Smooth muscle cell (in vitro differentiated cells): ENCODE measurements at regions not wholly inside any gene's neighbourhood (a gene's known extent, or its start where the extent isn't known, plus 50 kb on each side); places are given as distances from the start of the nearest gene placed in this dataset.

Source experiments
- DNase-seq: peaks from one replicate; lab custom pipeline; 2025; ENCODE audit not compliant: unreplicated experiment; lab: John Stamatoyannopoulos, UW
- H2AFZ ChIP-seq: fragments of 200-600 bp; sonication (generic); 2 replicates; pipeline ENCODE4 v1.6.0; 2016; ENCODE audit warnings: antibody characterized with exemption, low read depth, mild to moderate bottlenecking
- H3F3A ChIP-seq: fragments of 200-600 bp; sonication (generic); 2 replicates; pipeline ENCODE4 v1.6.0; 2017; ENCODE audit warnings: antibody characterized with exemption, low read depth
- H3K27ac ChIP-seq: fragments of 200-600 bp; sonication (generic); 2 replicates; pipeline ENCODE4 v1.5.1; 2016; ENCODE audit warnings: low read depth, mild to moderate bottlenecking
- H3K27me3 ChIP-seq: fragments of 200-600 bp; sonication (generic); 2 replicates; pipeline ENCODE4 v1.6.1; 2016; ENCODE audit warnings: low read depth, mild to moderate bottlenecking
- H3K36me3 ChIP-seq: fragments of 200-600 bp; sonication (generic); 2 replicates; pipeline ENCODE4 v1.5.1; 2016; ENCODE audit warnings: low read depth
- H3K4me1 ChIP-seq: fragments of 200-600 bp; sonication (generic); 2 replicates; pipeline ENCODE4 v1.5.1; 2016; ENCODE audit warnings: low read depth
- H3K4me2 ChIP-seq: fragments of 200-600 bp; sonication (generic); 2 replicates; pipeline ENCODE4 v1.6.0; 2016; ENCODE audit warnings: mild to moderate bottlenecking
- H3K4me3 ChIP-seq: fragments of 200-600 bp; sonication (generic); 2 replicates; pipeline ENCODE4 v1.5.1; 2016; ENCODE audit warnings: mild to moderate bottlenecking
- H3K79me2 ChIP-seq: fragments of 200-600 bp; sonication (generic); 2 replicates; pipeline ENCODE4 v1.6.0; 2016; ENCODE audit warnings: low read depth, mild to moderate bottlenecking
- H3K9ac ChIP-seq: fragments of 200-600 bp; sonication (generic); 2 replicates; pipeline ENCODE4 v1.6.0; 2016; ENCODE audit warnings: low read depth
- H3K9me3 ChIP-seq: fragments of 200-600 bp; sonication (generic); replicated peaks from 2 replicates; pipeline ENCODE4 v1.5.1; 2016; ENCODE audit warnings: low read depth
- H4K20me1 ChIP-seq: fragments of 200-600 bp; sonication (generic); 2 replicates; pipeline ENCODE4 v1.6.0; 2016; ENCODE audit warnings: low read depth
- WGBS: methylation state at CpG from one replicate; pipeline ENCODE4 v1.1.7; 2016; ENCODE audit warnings: low lambda C conversion rate; 5-methylcytosine and 5-hydroxymethylcytosine counted together
- TF ChIP-seq, protein P1 (sequence below): fragments of 200-600 bp; sonication (generic); IDR thresholded peaks from 2 replicates; pipeline ENCODE4 v1.5.1; 2017; ENCODE audit warnings: borderline replicate concordance, mild to moderate bottlenecking, antibody characterized with exemption; ENCODE audit not compliant: insufficient read depth, poor library complexity, severe bottlenecking

DNA sequence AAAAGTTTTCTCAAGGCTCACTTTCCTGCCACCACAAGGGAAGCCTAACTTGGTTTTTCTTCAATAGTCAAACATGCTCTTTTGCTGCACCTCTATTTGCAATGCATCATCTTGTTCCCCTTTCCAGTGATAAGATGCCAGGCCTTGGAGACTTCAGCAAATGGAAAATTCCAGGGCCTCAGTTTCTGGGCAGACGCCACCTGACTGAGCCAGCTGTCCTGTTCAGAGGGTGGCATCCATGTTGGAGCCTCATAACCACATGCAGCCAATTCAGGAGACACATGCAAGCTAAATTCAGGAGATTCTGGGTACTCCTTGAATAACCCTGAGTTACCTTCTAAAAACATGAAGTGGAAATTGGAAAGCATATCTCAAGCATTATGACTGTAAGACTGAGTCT, 51.8 kb upstream of the ADRA1D start:
- Histone ChIP-seq H3K4me1 (no peaks in the 10 kb centered on the region), H3F3A (no peaks in the 10 kb centered on the region), H3K27me3 (peaks cover 11% of the 10 kb centered on the region), H3K4me2 (no peak overlapping the region), H2AFZ (no peak overlapping the region), H3K9ac (no peak overlapping the region), H3K36me3 (no peaks in the 10 kb centered on the region), H3K9me3 (no peaks in the 10 kb centered on the region), H3K79me2 (no peaks in the 10 kb centered on the region), H3K27ac (no peak overlapping the region), H3K4me3 (no peak overlapping the region), H4K20me1 (no peaks in the 10 kb centered on the region)
- 89% methylated on average over 1 of the region's 1 CpG for WGBS
- DNase-seq = no peak
- TF ChIP-seq, protein P1, sequence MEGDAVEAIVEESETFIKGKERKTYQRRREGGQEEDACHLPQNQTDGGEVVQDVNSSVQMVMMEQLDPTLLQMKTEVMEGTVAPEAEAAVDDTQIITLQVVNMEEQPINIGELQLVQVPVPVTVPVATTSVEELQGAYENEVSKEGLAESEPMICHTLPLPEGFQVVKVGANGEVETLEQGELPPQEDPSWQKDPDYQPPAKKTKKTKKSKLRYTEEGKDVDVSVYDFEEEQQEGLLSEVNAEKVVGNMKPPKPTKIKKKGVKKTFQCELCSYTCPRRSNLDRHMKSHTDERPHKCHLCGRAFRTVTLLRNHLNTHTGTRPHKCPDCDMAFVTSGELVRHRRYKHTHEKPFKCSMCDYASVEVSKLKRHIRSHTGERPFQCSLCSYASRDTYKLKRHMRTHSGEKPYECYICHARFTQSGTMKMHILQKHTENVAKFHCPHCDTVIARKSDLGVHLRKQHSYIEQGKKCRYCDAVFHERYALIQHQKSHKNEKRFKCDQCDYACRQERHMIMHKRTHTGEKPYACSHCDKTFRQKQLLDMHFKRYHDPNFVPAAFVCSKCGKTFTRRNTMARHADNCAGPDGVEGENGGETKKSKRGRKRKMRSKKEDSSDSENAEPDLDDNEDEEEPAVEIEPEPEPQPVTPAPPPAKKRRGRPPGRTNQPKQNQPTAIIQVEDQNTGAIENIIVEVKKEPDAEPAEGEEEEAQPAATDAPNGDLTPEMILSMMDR = no peak

DNA sequence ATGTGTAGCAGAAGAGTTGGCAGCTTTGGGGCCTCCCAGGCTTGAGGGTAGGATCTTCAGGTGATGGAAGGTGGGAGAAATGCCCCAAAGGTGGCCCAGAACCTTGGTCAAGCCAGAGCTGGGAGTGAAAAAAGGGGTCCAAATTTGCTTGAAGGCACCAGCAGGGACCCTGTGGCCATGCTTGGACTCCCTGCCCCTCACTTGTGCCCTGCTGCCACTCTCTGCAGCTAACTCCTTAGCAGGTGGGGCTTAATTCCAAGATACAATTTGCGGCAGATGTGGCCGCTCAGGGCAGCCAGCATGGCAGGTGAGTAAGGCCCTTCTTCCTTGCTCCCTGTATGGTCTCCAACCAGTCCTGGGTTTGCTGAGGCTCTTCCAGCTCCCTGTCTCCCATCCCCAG, 51.3 kb upstream of the ADRA1D start:
- no peak overlapping the region for H3K27ac ChIP-seq
- no peaks in the 10 kb centered on the region for H3K36me3 ChIP-seq
- TF ChIP-seq, protein P1 = no peak
- H2AFZ ChIP-seq = no peak overlapping the region
- no peaks in the 10 kb centered on the region for H3K4me1 ChIP-seq
- no peaks in the 10 kb centered on the region for H4K20me1 ChIP-seq
- H3K9ac ChIP-seq = no peak overlapping the region
- H3K4me2 ChIP-seq = no peak overlapping the region
- peaks cover 11% of the 10 kb centered on the region for H3K27me3 ChIP-seq
- WGBS = 100% methylated on average over 2 of the region's 2 CpGs
- no peaks in the 10 kb centered on the region for H3F3A ChIP-seq
- no peak for DNase-seq
- no peak overlapping the region for H3K4me3 ChIP-seq
- H3K9me3 ChIP-seq = no peaks in the 10 kb centered on the region
- no peaks in the 10 kb centered on the region for H3K79me2 ChIP-seq

DNA sequence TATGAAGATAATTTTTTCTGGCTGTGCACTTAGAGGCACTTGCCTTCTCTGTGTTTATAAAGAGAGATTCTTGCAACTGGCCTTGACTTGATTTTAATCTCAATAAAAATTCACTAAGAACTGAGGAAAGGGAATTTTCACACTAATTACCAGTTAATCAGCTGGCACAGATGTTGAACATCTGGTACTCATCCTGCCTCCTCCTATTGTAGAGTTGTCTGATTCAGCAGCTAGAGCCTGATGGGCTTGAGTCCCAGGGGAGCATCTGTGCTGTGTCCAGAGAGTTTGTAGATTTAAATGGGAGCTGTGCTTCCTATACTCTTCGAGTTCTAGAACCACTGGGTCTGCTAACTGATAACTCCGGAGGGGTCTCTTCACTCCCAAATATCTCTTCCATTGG, 50.7 kb upstream of the ADRA1D start:
- no peak for DNase-seq
- Histone ChIP-seq H2AFZ (no peak overlapping the region), H3K27me3 (peaks cover 11% of the 10 kb centered on the region), H3K4me1 (no peaks in the 10 kb centered on the region), H3K79me2 (no peaks in the 10 kb centered on the region), H4K20me1 (no peaks in the 10 kb centered on the region), H3K4me2 (no peak overlapping the region), H3K27ac (no peak overlapping the region), H3F3A (no peaks in the 10 kb centered on the region), H3K9me3 (no peaks in the 10 kb centered on the region), H3K36me3 (no peaks in the 10 kb centered on the region), H3K4me3 (no peak overlapping the region), H3K9ac (no peak overlapping the region)
- TF ChIP-seq, protein P1 = no peak
- WGBS = 87% methylated on average over 2 of the region's 2 CpGs

DNA sequence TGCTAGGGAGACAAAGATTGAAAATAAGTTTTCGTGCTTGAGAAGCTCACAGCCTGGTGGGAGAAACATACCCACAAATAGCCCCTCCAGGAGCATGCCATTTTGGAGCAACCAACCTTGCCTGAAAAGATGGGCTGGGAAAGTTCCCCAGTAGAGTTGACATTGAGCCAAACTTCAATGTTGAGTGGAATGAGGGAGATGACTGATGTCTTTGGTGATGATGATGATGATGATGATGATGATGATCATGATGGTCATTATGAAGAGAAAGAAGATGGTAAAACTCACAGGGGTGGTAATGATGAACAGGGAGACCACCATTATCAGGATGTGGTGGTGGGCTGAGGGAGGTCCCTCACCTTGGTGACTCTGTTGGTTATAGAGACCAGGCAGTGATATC, 50.1 kb upstream of the ADRA1D start:
- H3K9me3 ChIP-seq = no peaks in the 10 kb centered on the region
- no peaks in the 10 kb centered on the region for H4K20me1 ChIP-seq
- no peak overlapping the region for H2AFZ ChIP-seq
- WGBS = 79% methylated on average over 1 of the region's 1 CpG
- peaks cover 11% of the 10 kb centered on the region for H3K27me3 ChIP-seq
- no peak overlapping the region for H3K4me2 ChIP-seq
- no peaks in the 10 kb centered on the region for H3K79me2 ChIP-seq
- DNase-seq = no peak
- TF ChIP-seq, protein P1 = no peak
- no peak overlapping the region for H3K9ac ChIP-seq
- H3K27ac ChIP-seq = no peak overlapping the region
- H3F3A ChIP-seq = no peaks in the 10 kb centered on the region
- H3K4me3 ChIP-seq = no peak overlapping the region
- H3K36me3 ChIP-seq = no peaks in the 10 kb centered on the region
- H3K4me1 ChIP-seq = no peaks in the 10 kb centered on the region
